T-helper 2 cell treated with Interferon-gamma antibody and Interleukin-4, amounts not matched to agents 5 μg/mL and 100 μg/mL, for 36 hours (primary cell): ENCODE measurements at regions not wholly inside any gene's neighbourhood (a gene's known extent, or its start where the extent isn't known, plus 50 kb on each side); places are given as distances from the start of the nearest gene placed in this dataset.
"Not testable (repeated sequence)": the region's sequence is repeated elsewhere in the genome, so short reads cannot be mapped to it uniquely, and the experiment has no call there.

ENCODE experiments used
- DNase-seq: peaks from one replicate; pipeline ENCODE4 v3.0.0; 2021; ENCODE audit warnings: low spot score
- H3K27ac Mint-ChIP-seq: one replicate; pipeline ENCODE4 v1.8.0; 2021; ENCODE audit warnings: mild to moderate bottlenecking, mixed read lengths
- H3K27me3 Mint-ChIP-seq: one replicate; pipeline ENCODE4 v1.8.0; 2021; ENCODE audit warnings: low read depth, mixed read lengths
- H3K36me3 Mint-ChIP-seq: one replicate; pipeline ENCODE4 v1.8.0; 2021; ENCODE audit warnings: low read depth, mixed read lengths
- H3K4me1 Mint-ChIP-seq: one replicate; pipeline ENCODE4 v1.8.0; 2021; ENCODE audit warnings: low read depth, mixed read lengths
- H3K4me3 Mint-ChIP-seq: one replicate; pipeline ENCODE4 v1.8.0; 2022; ENCODE audit warnings: mild to moderate bottlenecking, moderate library complexity, mixed read lengths
- H3K9me3 Mint-ChIP-seq: one replicate; pipeline ENCODE4 v1.8.0; 2021; ENCODE audit warnings: mixed read lengths

DNA sequence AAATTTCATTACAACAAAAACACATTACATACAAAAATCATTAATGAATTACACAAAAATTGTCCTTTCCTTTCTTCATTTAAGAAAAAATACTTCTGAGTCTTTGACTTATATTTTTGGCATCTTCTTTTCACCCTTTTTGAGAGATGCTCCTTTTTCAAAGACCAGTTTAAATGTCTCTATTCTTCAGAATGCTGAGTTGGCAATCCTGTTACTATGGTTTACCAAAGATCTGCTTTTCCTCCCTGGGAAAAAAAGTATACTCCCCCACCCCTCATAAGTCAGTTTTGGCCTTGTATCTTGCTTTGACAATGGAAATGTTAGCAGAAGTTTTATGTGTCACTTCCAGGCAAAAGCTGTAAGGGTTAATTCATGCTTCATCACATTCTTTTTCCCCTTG lies 198.4 kb upstream of the GRM3 start:
- no peaks in the 10 kb centered on the region for H3K36me3 Mint-ChIP-seq
- no peaks in the 10 kb centered on the region for H3K9me3 Mint-ChIP-seq
- H3K4me3 Mint-ChIP-seq = no peak overlapping the region
- DNase-seq = no peak
- no peaks in the 10 kb centered on the region for H3K4me1 Mint-ChIP-seq
- no peaks in the 10 kb centered on the region for H3K27me3 Mint-ChIP-seq
- H3K27ac Mint-ChIP-seq = no peak overlapping the region

DNA sequence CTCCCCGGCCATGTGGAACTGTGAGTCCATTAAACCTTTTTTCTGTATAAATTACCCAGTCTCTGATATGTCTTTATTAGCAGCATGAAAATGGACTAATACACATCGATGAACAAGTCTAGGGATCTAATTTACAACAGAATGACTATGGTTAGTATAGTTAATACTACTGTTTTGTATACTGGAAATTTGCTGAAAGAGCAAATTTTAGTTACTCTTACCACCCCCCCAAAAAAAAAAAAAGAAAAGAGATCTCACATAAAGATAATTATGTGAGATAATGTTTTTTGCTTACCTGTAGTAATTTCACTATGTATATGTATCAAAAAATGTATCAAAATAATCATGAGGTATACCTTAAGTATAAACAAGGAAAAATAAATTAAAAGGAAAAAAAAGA lies 199.5 kb upstream of the GRM3 start:
- H3K27me3 Mint-ChIP-seq = no peaks in the 10 kb centered on the region
- H3K4me1 Mint-ChIP-seq = no peaks in the 10 kb centered on the region
- no peak overlapping the region for H3K27ac Mint-ChIP-seq
- H3K36me3 Mint-ChIP-seq = no peaks in the 10 kb centered on the region
- no peak overlapping the region for H3K4me3 Mint-ChIP-seq
- no peak for DNase-seq
- no peaks in the 10 kb centered on the region for H3K9me3 Mint-ChIP-seq

DNA sequence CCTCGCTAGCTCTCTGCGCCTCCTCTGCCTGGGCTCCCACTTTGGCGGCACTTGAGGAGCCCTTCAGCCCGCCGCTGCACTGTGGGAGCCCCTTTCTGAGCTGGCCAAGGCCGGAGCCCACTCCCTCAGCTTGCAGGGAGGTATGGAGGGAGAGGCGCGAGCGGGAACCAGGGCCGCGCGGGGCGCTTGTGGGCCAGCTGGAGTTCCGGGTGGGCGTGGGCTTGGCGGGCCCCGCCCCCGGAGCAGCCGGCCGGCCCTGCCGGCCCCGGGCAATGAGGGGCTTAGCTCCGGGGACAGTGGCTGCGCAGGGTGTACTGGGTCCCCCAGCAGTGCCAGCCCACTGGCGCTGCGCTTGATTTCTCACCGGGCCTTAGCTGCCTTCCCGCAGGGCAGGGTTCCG lies 203.3 kb upstream of the GRM3 start:
- not testable (repeated sequence) for H3K9me3 Mint-ChIP-seq, H3K27me3 Mint-ChIP-seq, H3K4me3 Mint-ChIP-seq, DNase-seq, H3K36me3 Mint-ChIP-seq, H3K4me1 Mint-ChIP-seq, H3K27ac Mint-ChIP-seq

DNA sequence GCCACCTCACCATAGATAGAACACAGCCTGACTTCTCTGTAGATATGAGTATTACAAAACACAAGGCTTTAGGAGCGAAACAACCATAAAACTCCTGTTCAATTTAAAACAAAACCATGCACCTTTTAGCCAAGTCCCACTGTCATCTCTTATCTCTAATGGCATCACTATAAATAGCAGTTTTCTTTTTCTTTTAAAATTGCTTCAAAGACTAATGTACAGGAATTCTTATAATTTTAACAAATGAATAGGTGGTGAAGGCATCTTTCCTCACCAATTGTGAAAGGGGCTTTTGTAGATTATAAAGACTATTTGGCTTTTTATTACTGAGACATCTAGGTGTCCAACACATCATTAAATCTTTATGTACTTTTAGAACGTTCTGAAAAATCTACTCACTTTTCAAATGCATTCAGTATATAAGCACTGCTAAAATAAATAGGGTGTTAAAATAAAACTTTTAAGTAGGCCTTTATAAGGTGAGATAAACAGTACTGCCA lies 205.7 kb upstream of the GRM3 start:
- H3K27ac Mint-ChIP-seq = no peak overlapping the region
- no peaks in the 10 kb centered on the region for H3K4me1 Mint-ChIP-seq
- H3K36me3 Mint-ChIP-seq = no peaks in the 10 kb centered on the region
- no peak overlapping the region for H3K4me3 Mint-ChIP-seq
- no peak for DNase-seq
- peaks cover 4% of the 10 kb centered on the region for H3K9me3 Mint-ChIP-seq
- H3K27me3 Mint-ChIP-seq = no peaks in the 10 kb centered on the region

DNA sequence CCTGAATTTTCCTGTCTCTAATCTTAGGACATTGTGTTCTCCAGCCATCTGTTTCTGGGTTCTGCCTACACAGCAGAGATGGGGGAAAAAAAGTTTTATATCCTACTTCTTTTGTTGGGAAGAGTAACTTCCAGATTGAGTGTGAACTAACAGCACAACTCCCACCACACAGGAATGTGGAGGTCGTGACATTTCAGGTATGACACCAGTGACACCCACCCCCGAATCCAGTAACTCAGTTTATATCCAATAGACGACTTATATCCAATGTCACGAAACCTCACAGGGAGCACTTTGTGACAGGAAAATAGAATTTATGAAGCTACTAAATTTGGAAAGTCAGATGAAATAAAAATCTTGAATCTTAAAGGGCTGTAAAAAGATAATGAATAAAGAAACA lies 211.9 kb upstream of the GRM3 start:
- H3K9me3 Mint-ChIP-seq = peaks cover 4% of the 10 kb centered on the region
- no peaks in the 10 kb centered on the region for H3K4me1 Mint-ChIP-seq
- no peaks in the 10 kb centered on the region for H3K27me3 Mint-ChIP-seq
- no peaks in the 10 kb centered on the region for H3K36me3 Mint-ChIP-seq
- no peak overlapping the region for H3K27ac Mint-ChIP-seq
- no peak for DNase-seq
- no peak overlapping the region for H3K4me3 Mint-ChIP-seq

DNA sequence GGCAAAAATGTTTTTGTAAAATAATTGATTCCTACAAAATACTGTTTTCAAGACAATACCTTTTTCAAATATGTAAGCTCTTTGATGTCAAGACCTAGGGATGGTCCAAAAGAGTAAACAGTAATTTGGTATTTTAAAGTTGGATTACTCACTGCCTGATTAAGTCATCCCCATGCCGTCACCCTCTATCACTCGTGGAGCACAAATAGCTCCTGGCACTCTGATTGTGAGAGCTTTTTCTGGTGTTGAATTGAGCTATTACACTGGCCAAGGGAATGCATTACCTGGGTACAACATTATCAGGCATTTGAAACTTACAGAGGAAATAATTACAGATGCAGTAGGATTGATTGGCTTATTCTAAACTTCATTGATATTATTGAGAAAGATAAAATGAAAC lies 231.9 kb upstream of the GRM3 start:
- no peak overlapping the region for H3K27ac Mint-ChIP-seq
- H3K4me3 Mint-ChIP-seq = no peak overlapping the region
- no peak for DNase-seq
- H3K9me3 Mint-ChIP-seq = no peaks in the 10 kb centered on the region
- H3K27me3 Mint-ChIP-seq = no peaks in the 10 kb centered on the region
- no peaks in the 10 kb centered on the region for H3K36me3 Mint-ChIP-seq
- no peaks in the 10 kb centered on the region for H3K4me1 Mint-ChIP-seq

DNA sequence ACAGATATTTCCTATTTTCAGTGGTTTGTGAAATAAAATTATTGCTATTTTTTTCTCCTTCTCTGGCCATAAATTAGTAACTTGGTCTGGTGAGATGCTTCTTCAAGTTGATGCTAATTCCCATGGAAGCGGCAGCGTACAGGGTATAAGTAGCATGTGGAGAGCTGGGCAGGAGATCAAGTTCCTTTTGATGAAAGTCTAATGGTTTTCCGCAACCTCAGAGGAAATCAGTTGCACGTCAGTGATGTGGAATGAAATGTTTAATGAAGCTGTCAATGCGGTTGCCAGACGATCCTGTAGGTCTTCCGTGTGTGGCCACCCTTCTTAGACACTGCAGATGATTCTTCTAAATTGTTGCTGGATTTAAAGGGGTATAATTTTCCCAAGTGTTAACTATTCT lies 236.4 kb upstream of the GRM3 start:
- Mint-ChIP-seq H3K27ac (no peak overlapping the region), H3K36me3 (no peaks in the 10 kb centered on the region), H3K9me3 (peaks cover 3% of the 10 kb centered on the region), H3K4me3 (no peak overlapping the region), H3K27me3 (no peaks in the 10 kb centered on the region), H3K4me1 (no peaks in the 10 kb centered on the region)
- DNase-seq = no peak

DNA sequence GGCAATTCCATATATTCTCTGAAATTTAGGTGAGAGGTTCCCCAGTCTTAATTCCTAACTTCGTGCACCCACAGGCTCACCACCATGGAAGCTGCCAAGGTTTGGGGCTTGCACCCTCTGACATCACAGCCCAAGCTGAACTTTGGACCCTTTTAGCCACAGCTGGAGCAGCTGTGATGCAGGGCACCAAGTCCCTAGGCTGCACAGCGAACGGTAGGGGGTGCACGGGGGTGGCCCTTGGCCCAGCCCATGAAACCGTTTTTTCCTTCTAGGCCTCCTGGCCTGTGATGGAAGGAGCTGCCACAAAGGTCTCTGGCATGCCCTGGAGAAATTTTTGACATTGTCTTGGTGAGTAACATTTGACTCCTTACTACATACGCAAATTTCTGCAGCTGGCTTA lies 251.9 kb upstream of the GRM3 start:
- peaks cover 9% of the 10 kb centered on the region for H3K9me3 Mint-ChIP-seq
- no peak overlapping the region for H3K27ac Mint-ChIP-seq

DNA sequence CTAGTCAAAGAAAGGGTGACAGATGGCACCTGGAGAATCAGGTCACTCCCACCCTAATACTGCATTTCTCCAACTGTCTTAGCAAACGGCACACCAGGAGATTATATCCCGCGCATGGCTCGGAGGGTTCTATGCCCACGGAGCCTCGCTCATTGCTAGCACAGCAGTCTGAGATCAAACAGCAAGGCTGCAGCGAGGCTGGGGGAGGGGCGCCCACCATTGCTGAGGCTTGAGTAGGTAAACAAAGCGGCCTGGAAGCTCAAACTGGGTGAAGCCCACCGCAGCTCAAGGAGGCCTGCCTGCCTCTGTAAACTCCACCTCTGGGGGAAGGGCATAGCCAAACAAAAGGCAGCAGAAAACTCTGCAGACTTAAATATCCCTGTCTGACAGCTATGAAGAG lies 268.1 kb upstream of the GRM3 start:
- not testable (repeated sequence) for DNase-seq, H3K36me3 Mint-ChIP-seq, H3K27ac Mint-ChIP-seq, H3K4me1 Mint-ChIP-seq, H3K4me3 Mint-ChIP-seq, H3K27me3 Mint-ChIP-seq
- peaks cover 36% of the 10 kb centered on the region for H3K9me3 Mint-ChIP-seq

More for the DNA sequence above, 251.9 kb upstream of the GRM3 start:
- no peaks in the 10 kb centered on the region for H3K4me1 Mint-ChIP-seq
- no peak for DNase-seq
- H3K27me3 Mint-ChIP-seq = no peaks in the 10 kb centered on the region
- no peaks in the 10 kb centered on the region for H3K36me3 Mint-ChIP-seq
- H3K4me3 Mint-ChIP-seq = no peak overlapping the region

DNA sequence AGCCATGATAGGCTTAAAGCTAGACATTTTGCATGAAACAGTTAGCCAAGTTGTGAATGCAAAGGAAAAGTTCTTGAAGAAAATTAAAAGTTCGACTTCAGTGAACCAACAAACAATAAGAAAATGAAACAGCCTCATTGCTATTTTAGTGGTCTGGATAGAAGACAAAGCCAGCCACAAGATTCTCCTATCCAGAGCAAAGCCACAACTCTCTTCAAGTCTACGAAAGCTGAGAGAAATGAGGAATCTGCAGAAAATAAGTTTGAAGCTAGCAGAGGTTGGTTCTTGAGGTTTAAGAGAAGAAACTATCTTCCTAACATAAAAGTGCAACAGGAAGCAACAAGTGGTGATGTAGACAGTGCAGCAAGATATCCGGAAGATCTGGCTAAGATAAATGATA lies 271.4 kb upstream of the GRM3 start:
- DNase-seq = no peak
- Mint-ChIP-seq H3K27me3 (no peaks in the 10 kb centered on the region), H3K9me3 (peaks cover 26% of the 10 kb centered on the region), H3K27ac (no peak overlapping the region), H3K36me3 (no peaks in the 10 kb centered on the region), H3K4me1 (no peaks in the 10 kb centered on the region), H3K4me3 (no peak overlapping the region)

DNA sequence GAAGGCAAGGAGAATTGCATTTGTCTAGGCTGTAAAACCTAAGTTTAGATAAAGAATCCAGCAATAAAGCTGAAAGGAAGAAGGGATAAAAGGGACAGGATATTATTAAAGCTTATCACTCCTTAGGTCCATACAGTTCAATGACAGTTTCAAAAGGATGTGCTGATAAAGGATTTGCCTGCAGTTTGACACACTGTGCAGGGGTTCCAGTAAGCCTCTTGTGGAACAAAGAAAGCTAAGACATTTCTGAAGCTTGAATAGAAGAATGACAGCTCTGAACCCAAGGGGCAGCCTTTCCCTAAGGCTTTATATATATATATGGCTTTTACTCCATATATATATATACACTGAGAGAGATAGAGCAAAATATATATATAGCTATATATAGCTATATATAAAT lies 276.8 kb upstream of the GRM3 start:
- peaks cover 17% of the 10 kb centered on the region for H3K9me3 Mint-ChIP-seq
- no peak overlapping the region for H3K27ac Mint-ChIP-seq
- no peak overlapping the region for H3K4me3 Mint-ChIP-seq
- no peaks in the 10 kb centered on the region for H3K4me1 Mint-ChIP-seq
- no peak for DNase-seq
- H3K36me3 Mint-ChIP-seq = no peaks in the 10 kb centered on the region
- no peaks in the 10 kb centered on the region for H3K27me3 Mint-ChIP-seq

DNA sequence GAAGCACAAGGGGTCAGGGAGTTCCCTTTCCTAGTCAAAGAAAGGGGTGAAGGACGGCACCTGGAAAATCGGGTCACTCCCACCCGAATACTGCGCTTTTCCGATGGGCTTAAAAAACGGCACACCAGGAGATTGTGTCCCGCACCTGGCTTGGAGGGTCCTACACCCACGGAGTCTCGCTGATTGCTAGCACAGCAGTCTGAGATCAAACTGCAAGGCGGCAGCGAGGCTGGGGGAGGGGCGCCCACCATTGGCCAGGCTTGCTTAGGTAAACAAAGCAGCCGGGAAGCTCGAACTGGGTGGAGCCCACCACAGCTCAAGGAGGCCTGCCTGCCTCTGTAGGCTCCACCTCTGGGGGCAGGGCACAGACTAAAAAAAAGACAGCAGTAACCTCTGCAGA lies 303.3 kb upstream of the GRM3 start:
- peaks cover 15% of the 10 kb centered on the region for H3K9me3 Mint-ChIP-seq
- H3K4me1 Mint-ChIP-seq, H3K27me3 Mint-ChIP-seq, H3K4me3 Mint-ChIP-seq, DNase-seq, H3K27ac Mint-ChIP-seq, H3K36me3 Mint-ChIP-seq: not testable (repeated sequence)

DNA sequence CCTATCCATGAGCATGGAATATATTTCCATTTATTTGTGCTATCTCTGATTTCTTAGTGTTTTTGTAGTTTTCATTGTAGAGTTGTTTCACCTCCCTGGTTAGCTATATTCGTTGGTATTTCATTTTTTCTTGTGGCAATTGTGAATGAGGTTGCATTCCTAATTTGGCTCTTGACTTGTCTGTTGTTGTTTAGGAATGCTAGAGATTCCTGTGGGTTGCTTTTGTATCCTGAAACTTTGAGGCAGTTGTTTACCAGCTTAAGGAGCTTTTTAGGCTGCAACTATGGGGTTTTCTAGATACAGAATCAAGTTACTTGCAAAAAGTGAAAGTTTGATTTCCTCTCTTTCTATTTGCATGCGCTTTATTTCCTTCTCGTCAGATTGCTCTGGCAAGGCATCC lies 304.7 kb upstream of the GRM3 start:
- no peak overlapping the region for H3K27ac Mint-ChIP-seq
- H3K9me3 Mint-ChIP-seq = peaks cover 15% of the 10 kb centered on the region
- no peaks in the 10 kb centered on the region for H3K4me1 Mint-ChIP-seq
- no peaks in the 10 kb centered on the region for H3K36me3 Mint-ChIP-seq
- no peaks in the 10 kb centered on the region for H3K27me3 Mint-ChIP-seq
- no peak overlapping the region for H3K4me3 Mint-ChIP-seq
- DNase-seq = no peak

DNA sequence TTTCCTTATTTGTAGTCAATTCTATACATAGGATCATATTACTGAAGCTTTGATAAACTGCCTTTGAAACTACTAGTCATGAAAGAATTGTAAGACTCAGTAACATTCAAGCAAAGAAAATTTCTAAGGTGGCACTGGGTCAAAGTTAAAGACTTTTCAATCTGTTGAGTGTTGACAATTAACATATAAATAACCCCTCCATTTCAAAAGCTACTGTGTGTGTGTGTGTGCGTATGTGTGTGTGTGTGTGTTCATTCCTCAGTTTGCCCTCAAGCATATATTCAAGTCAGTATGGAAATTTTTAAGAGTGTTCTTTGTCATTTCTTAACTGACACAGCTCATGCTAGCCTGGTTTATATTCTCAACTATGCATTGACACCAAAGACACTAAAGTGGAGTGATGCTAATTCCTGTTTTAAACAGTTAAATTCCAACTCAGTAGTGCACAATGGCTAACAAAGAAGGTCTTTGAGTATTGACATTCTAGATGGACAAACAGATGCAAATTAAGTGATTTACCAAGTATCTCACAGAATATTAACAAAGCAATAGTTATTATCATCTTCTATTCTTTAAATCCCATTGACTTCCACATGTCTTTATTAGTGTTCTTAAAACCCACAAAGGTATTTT lies 314.8 kb upstream of the GRM3 start:
- DNase-seq = no peak
- Mint-ChIP-seq H3K27me3 (no peaks in the 10 kb centered on the region), H3K4me3 (no peak overlapping the region), H3K4me1 (no peaks in the 10 kb centered on the region), H3K9me3 (peaks cover 11% of the 10 kb centered on the region), H3K27ac (no peak overlapping the region), H3K36me3 (no peaks in the 10 kb centered on the region)

DNA sequence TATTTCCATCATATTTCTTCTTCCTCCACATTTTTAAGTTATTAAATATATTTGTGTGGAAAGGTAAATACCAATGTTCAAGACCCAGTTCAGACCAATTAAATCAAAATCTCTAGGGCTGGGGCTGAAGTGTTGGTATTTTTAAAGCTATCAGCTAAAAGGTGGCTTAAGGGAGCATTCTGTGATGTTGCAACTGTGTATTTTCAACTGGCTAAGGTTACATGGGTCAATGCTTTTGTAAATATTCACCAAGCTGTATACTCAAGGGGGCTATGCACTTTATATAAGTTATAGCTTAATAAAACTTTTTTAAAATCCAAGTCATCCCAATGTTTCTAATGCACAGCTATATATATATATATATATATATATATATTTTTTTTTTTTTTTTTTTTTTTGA lies 316.9 kb upstream of the GRM3 start:
- Mint-ChIP-seq H3K9me3 (peaks cover 7% of the 10 kb centered on the region), H3K27ac (no peak overlapping the region), H3K4me1 (no peaks in the 10 kb centered on the region), H3K4me3 (no peak overlapping the region), H3K36me3 (no peaks in the 10 kb centered on the region), H3K27me3 (no peaks in the 10 kb centered on the region)
- DNase-seq = no peak
